Heart right ventricle (tissue), 16 donors: ENCODE measurements at regions not wholly inside any gene's neighbourhood (a gene's known extent, or its start where the extent isn't known, plus 50 kb on each side); places are given as distances from the start of the nearest gene placed in this dataset.

Experiments used
- ATAC-seq, 8 donors: fragments of 200-7000 bp; cut with Tn5 transposase; one replicate each; pipeline ENCODE4 v1.9.1; 2020; ENCODE audit warnings: mild to moderate bottlenecking in 8 of 8, moderate library complexity in 8 of 8, moderate number of reproducible peaks in 1 of 8
- DNase-seq, 2 donors: peaks; one replicate each; pipeline ENCODE4 v3.0.0-alpha.2; 2020
- H3K27ac ChIP-seq, 10 donors: fragments of 200-600 bp; sonication (generic) in 2 of 10; one replicate each; pipeline versions ENCODE4 v1.5.0 to v1.8.0; 2020 to 2022; ENCODE audit warnings: mild to moderate bottlenecking in 3 of 10
- H3K27me3 ChIP-seq, 7 donors: fragments of 200-600 bp; one replicate each; pipeline ENCODE4 v1.8.0; 2021 to 2022; ENCODE audit warnings: mild to moderate bottlenecking in 2 of 7
- H3K36me3 ChIP-seq, 9 donors: fragments of 200-600 bp; sonication (generic) in 1 of 9; one replicate each; pipeline versions ENCODE4 v1.5.0 to v1.8.0; 2020 to 2022; ENCODE audit warnings: mild to moderate bottlenecking in 2 of 9
- H3K4me1 ChIP-seq, 9 donors: fragments of 200-600 bp; sonication (generic) in 1 of 9; one replicate each; pipeline versions ENCODE4 v1.5.0 to v1.8.0; 2020 to 2022; ENCODE audit warnings: mild to moderate bottlenecking in 4 of 9
- H3K4me3 ChIP-seq, 10 donors: fragments of 200-600 bp; sonication (generic) in 2 of 10; one replicate each; pipeline versions ENCODE4 v1.5.0 to v1.8.0; 2020 to 2022; ENCODE audit warnings: mild to moderate bottlenecking in 7 of 10, moderate library complexity in 2 of 10
- H3K9me3 ChIP-seq, 11 donors: fragments of 200-600 bp in 10 of 11; sonication (generic) in 2 of 11; one replicate each; pipeline versions ENCODE4 v1.5.0 to v1.8.0; 2013 to 2022; ENCODE audit warnings: mild to moderate bottlenecking in 2 of 11, control low read depth in 1 of 11, moderate library complexity in 1 of 11
- CTCF ChIP-seq, 9 donors: fragments of 200-600 bp; sonication (generic) in 2 of 9; IDR thresholded peaks; one replicate each; pipeline versions ENCODE4 v1.5.0 to v1.8.0; 2021 to 2022; ENCODE audit warnings: antibody characterized with exemption in 9 of 9, mild to moderate bottlenecking in 5 of 9, moderate library complexity in 1 of 9
- WGBS, 2 donors: extraction: QIAGEN DNeasy Blood & Tissue Kit; methylation state at CpG; one replicate each; pipeline ENCODE4 v1.1.7; 2013; ENCODE audit warnings: inconsistent platforms in 1 of 2; 5-methylcytosine and 5-hydroxymethylcytosine counted together
- intact Hi-C, 10 donors: fragments of 100-400 bp; cut with DNase I; formaldehyde crosslinking; loops; one replicate each; pipeline versions ENCODE4 v1.11.1 to v1.14.2; 2022
- donor health status: Arrhythmogenic right ventricular cardiomyopathy.
- donor health status: ischemic (EF 13 %, LVEDD 7.1; RV severe dilation, severe dysfunction).
- donor health status: healthy with polysubstance abuse.
- donor health status: DM: no; HTN: yes; CAD: no.
- donor health status: DM: no; HTN: no; CAD: no.
- donor health status: ischemic (EF 25% LVEDD 6.9; RV normal size, moderate dysfunction).
- donor health status: ischemic (EF 25% LVEDD 5.7; RV mildly dilated, moderate dysfunction).
- donor health status: healthy.
- donor health status: DM: yes; HTN: yes; CAD: no.
- donor health status: Ischemic cardiomyopathy.
- donor health status: ischemic (EF 35%, LVEDD 5.7; RV mildly dilated, moderate dysfunction).
- donor health status: nonischemic (EF 11% LVEDD 7.7; RV severe dilation, severe dysfunction).
- donor health status: DM: yes; HTN: yes; CAD: no.
- donor health status: PGD.
- donor health status: ischemic (EF 29% LVEDD 5.4; RV normal size, mild dysfunction).
- donor health status: nonischemic (EF 23%, LVEDD 6.1; RV moderate dilation, normal function).

- ATAC-seq, result no peak
- Histone ChIP-seq H3K9me3 (no peaks in the 10 kb centered on the region), H3K27me3 (peaks cover 0 to 3% (median 0%) of the 10 kb centered on the region in 7 donors), H3K4me1 (no peaks in the 10 kb centered on the region), H3K27ac (no peak overlapping the region), H3K36me3 (no peaks in the 10 kb centered on the region), H3K4me3 (no peak overlapping the region)
- WGBS, 2 donors, result 96 to 98% methylated on average over 4 of the region's 4 CpGs
- intact Hi-C loops, result no loop called here
- TF ChIP-seq CTCF (IDR thresholded peaks at IDR 0.05), result no peak
- no peak for DNase-seq
Measured at GRCh38 chr15:85937661-85938060, 142.0 kb upstream of the AGBL1 start.

- no peak for TF ChIP-seq CTCF (IDR thresholded peaks at IDR 0.05)
- 90 to 98% methylated on average over 2 of the region's 2 CpGs for WGBS, 2 donors
- DNase-seq (no peak), ATAC-seq (no peak)
- no peak overlapping the region for H3K27ac ChIP-seq
- no peaks in the 10 kb centered on the region for H3K9me3 ChIP-seq
- no peaks in the 10 kb centered on the region for H3K36me3 ChIP-seq
- H3K27me3 ChIP-seq, result peaks cover 0 to 10% (median 0%) of the 10 kb centered on the region in 7 donors
- H3K4me1 ChIP-seq, result no peaks in the 10 kb centered on the region
- H3K4me3 ChIP-seq, result no peak overlapping the region
- intact Hi-C loops, result no loop called here
Measured at GRCh38 chr15:85941186-85941855, 138.3 kb upstream of the AGBL1 start.

GRCh38 chr15:85942632-85943031, 137.0 kb upstream of the AGBL1 start:
- 71 to 73% methylated on average over 5 of the region's 5 CpGs for WGBS, 2 donors
- DNase-seq (no peak), ATAC-seq (no peak)
- H3K9me3 ChIP-seq, result no peaks in the 10 kb centered on the region
- TF ChIP-seq CTCF (IDR thresholded peaks at IDR 0.05), result no peak
- no peak overlapping the region for H3K4me3 ChIP-seq
- no peaks in the 10 kb centered on the region for H3K36me3 ChIP-seq
- intact Hi-C loops, result no loop called here
- peaks cover 0 to 11% (median 0%) of the 10 kb centered on the region in 7 donors for H3K27me3 ChIP-seq
- H3K27ac ChIP-seq, result no peak overlapping the region
- no peaks in the 10 kb centered on the region for H3K4me1 ChIP-seq

- Histone ChIP-seq H3K4me3 (no peak overlapping the region), H3K4me1 (no peaks in the 10 kb centered on the region), H3K27ac (no peak overlapping the region), H3K27me3 (peaks cover 0 to 14% (median 0%) of the 10 kb centered on the region in 7 donors), H3K36me3 (no peaks in the 10 kb centered on the region), H3K9me3 (no peaks in the 10 kb centered on the region)
- 75 to 82% methylated on average over 4 of the region's 4 CpGs for whole genome bisulfite sequencing, 2 donors
- DNase-seq (no peak), ATAC-seq (no peak)
- no peak for TF ChIP-seq CTCF (IDR thresholded peaks at IDR 0.05)
- intact Hi-C loops, result no loop called here
Measured at GRCh38 chr15:85943151-85943550, 136.5 kb upstream of the AGBL1 start.
